ENCODE measurements at regions not wholly inside any gene's neighbourhood (a gene's known extent, or its start where the extent isn't known, plus 50 kb on each side); places are given as distances from the start of the nearest gene placed in this dataset.

DNA sequence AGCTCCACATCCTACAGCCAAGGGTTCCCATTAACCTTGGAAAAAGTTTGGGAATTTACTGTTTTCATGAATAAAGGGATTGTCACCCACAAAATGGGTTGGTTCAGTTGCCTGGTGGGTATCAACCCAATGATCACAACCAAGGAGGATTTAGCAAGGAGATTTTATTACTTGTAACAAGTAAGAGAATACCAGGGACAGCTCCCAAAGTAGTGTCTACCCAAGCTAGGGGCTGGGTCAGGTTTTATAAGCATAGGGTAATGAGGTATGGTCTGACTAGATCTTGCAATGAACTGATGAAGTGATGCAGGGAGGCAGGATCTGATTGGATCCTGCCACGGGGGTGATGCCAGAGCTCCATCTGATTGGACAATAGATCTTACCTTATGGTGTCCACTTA, 681.8 kb downstream of the SLC4A3 start:
- DNase-seq, result no peak

DNA sequence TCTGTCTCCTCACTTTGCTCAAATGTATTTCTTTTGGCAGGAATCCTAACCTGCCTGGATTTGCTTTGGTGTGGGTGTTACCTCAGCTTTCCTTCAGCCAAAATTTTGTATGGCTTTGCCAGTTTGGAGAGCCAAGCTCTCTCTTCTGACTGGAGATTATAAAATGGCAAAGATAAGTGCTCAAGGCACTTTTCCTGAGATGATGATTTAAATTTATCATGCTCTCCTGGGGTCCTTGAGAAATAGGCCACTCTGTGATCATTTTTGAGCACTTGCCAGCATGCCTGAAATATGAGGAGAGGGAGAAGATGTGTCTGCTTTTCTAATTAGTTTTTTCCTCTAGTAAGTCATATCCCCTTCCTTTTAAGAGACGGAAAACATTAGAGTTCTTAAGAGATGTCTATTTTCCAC, 683.0 kb downstream of the SLC4A3 start:
- no peak for DNase-seq

DNA sequence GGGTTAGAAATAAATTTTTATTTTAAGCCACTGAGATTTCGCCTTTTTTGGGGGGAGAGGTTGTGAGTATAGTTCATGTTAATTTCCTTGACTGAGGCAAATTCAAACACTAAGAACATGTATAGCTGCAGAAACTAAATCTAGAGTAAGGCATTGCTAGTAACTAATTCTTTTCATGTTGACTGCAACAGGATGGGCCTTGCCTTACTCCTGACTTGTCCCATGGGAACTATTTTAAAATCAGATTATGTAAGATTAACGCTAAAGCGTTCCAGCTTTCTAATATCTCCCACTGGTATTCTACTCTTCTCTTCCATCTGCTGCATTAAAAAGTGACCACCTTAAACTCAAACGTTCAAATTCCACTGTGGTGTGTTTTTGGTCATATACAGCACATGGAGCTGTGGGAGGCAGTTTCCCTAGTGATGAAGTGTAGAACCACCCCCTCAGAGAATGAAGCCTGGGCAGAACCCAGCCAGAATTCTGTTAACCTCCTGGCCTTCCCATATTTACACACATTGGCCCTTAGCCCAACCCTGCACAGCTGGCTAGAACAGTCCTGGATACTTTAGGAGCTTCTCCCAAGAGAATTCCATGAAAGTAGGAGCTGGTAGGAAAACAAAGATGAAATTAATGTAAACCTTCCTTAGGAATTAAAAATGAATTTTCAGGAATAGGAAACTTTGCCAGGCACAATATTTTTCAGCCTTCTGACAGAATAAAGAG, 687.8 kb downstream of the SLC4A3 start:
- DNase-seq, result no peak

GRCh38 chr2:220318037-220318436, 690.6 kb downstream of the SLC4A3 start:
- DNase-seq, result no peak

GRCh38 chr2:220318508-220318907, 691.1 kb downstream of the SLC4A3 start:
- DNase-seq, result no peak

- DNase-seq, result no peak
These were observed 692.9 kb downstream of the SLC4A3 start for GRCh38 chr2:220320326-220320725.

- no peak for DNase-seq
These were observed 705.5 kb downstream of the SLC4A3 start for GRCh38 chr2:220332886-220333285.

DNA sequence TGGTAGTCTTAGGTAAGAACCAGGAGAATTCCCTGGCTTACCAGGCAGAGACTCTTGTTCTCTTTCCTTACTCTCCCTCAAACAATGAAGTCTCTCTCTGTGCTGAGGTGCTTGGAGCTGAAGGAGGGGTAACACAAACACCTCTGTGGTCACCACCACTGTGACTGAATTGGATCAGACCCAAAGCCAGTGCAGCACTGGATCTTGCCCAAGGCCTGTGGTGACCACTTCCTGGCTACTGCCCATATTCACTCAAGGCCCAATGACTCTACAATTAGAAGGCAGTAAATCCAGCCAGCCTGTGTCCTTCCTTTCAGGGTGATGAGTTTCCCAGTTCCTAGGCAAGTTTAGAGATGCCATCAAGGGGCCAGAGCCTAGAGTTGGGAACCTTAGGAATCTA, 706.8 kb downstream of the SLC4A3 start:
- no peak for DNase-seq

DNA sequence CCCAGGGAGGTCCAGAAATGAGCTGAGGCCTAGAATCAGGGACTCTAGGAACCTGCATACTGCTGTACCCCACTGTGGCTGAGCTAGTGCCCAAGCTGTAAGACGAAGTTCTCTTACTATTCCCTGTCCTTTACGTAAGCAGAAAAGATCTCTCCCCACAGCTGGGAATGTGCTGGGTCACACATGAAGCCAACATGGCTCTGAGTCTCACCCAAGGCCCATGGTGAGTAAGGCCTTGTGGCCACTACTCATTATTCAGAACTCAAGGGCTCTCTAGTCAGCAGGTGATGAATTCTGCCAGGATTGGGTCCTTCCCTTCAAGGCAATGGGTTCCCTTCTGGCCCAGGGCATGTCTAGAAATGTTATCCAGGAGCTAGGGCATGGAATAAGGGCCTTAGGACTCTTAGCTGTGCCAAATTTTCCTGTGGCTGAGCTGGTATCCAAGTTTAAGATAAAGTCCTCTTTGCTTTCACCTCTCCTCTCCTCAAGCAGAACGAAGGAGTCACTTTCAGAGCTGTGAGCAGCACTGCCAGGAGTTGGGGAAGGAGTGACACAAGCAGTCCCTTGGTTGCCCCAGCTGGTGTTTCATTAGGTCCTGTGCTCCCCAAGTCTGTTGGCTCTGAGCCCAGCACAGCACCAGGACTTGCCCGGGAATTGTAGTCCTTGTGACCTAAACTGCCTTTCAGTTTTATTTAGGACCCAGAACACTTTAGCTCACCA, 707.6 kb downstream of the SLC4A3 start:
- no peak for DNase-seq

GRCh38 chr2:220335591-220335915, 708.1 kb downstream of the SLC4A3 start:
- DNase-seq, result no peak

DNA sequence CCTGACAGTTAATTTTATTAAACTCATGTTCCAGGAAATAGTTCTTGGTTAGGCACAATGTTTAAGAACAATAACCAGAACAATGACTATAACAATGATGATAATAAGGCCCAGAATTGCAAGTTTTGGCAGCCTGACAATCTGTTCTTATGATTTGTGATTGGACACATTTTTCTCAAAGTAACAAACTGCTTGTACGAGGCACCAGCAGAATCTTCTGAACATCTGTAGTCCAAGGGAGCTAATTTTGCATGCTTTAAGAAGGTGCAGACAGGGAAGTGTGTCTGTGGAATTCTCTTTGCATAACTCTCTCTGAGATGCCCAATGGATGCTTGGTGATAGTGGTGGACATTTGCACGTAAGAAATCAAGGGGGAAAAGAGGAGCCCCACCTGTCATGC, 709.3 kb downstream of the SLC4A3 start:
- no peak for DNase-seq

- DNase-seq, result no peak
These were observed 710.4 kb downstream of the SLC4A3 start for GRCh38 chr2:220337611-220338440.

GRCh38 chr2:220341014-220341413, 713.6 kb downstream of the SLC4A3 start:
- DNase-seq, result no peak

DNA sequence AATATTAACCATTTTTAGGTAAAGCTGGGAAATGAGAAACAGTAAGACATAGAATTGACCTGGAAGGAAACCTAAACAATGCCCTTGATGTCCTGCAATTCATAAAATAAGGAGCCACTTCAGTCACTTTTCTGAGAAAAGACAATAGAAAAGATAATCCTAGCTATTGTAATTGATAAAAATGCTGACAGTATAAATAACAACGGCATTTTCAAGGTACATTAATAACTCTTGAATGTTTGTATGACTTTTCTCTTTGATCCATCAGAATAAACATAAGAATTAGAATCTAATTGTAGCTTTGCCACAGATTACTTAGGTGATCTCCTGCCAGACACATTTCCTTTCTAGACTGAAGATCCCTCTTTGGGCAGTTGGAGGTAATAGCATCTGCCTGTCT, 719.5 kb downstream of the SLC4A3 start:
- no peak for DNase-seq

- no peak for DNase-seq
These were observed 720.2 kb downstream of the SLC4A3 start for GRCh38 chr2:220347626-220348025.

DNA sequence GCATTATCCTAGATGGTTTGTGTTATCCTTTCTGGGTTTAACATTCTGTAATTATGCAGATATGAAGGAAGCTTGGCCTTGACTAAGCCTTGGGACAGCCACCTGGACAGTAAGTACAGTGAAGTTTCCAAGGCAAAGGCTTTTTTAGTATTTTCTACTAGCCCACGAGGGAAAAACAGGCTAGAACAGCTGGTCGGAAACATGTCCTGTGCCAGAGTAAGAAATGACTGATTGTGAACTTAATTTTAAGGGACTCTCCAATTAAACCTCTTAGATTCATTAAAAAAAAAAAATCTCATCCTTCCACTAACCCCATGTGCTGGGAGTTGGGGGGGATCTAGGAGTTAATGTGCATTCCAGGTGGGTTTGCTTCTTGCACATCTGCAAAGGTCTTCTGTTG, 720.8 kb downstream of the SLC4A3 start:
- no peak for DNase-seq

GRCh38 chr2:220353897-220354296, 726.5 kb downstream of the SLC4A3 start:
- no peak for DNase-seq

GRCh38 chr2:220356076-220356475, 728.6 kb downstream of the SLC4A3 start:
- no peak for DNase-seq

DNA sequence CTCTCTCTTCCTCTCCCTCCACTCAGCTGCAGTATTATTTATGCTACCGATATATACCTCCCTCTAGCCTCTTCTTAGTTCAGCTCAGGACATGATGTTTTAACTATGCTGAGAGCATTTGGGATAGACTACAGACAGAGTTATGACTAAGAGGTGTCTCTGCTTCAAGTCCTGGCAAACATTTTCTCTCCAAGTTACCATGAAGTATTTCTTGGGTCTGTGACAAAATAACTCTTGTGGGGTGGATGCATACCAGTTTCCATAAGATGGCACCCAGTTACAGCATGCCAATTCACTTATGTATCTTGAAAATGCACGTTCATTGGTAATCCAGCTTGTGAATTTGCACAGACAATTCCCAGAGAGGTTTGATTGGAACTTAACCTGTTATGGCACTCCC, 737.6 kb downstream of the SLC4A3 start:
- DNase-seq, result no peak

GRCh38 chr2:220366765-220367164, 739.3 kb downstream of the SLC4A3 start:
- no peak for DNase-seq

- no peak for DNase-seq
These were observed 743.3 kb downstream of the SLC4A3 start for GRCh38 chr2:220370764-220371163.

GRCh38 chr2:220371211-220371610, 743.8 kb downstream of the SLC4A3 start:
- DNase-seq, result no peak

- DNase-seq, result no peak
These were observed 746.4 kb downstream of the SLC4A3 start for GRCh38 chr2:220373878-220374277.

- no peak for DNase-seq
These were observed 746.9 kb downstream of the SLC4A3 start for GRCh38 chr2:220374282-220374681.
